Neuronal stem cell (in vitro differentiated cells): ENCODE measurements at regions not wholly inside any gene's neighbourhood (a gene's known extent, or its start where the extent isn't known, plus 50 kb on each side); places are given as distances from the start of the nearest gene placed in this dataset.

Source experiments
- DNase-seq: peaks from one replicate; pipeline ENCODE4 v3.0.0-alpha.2; 2013; ENCODE audit warnings: low spot score
- H2AFZ ChIP-seq: one replicate; pipeline ENCODE4 v1.6.1; 2013; ENCODE audit warnings: mild to moderate bottlenecking, low read length, inconsistent platforms
- H2AK5ac ChIP-seq: 2 replicates; pipeline ENCODE4 v1.6.1; 2013; ENCODE audit warnings: low read depth, mild to moderate bottlenecking, inconsistent platforms, low read length, moderate library complexity, mixed read lengths
- H2BK120ac ChIP-seq: 2 replicates; pipeline ENCODE4 v1.6.1; 2013; ENCODE audit warnings: low read depth, mild to moderate bottlenecking, inconsistent platforms, low read length, moderate library complexity, mixed read lengths
- H2BK12ac ChIP-seq: one replicate; pipeline ENCODE4 v1.6.1; 2013; ENCODE audit warnings: low read length, inconsistent platforms
- H2BK15ac ChIP-seq: 2 replicates; pipeline ENCODE4 v1.6.1; 2013; ENCODE audit warnings: mild to moderate bottlenecking, low read length, inconsistent platforms, mixed read lengths
- H2BK5ac ChIP-seq: one replicate; pipeline ENCODE4 v1.6.1; 2013; ENCODE audit warnings: inconsistent platforms, mild to moderate bottlenecking, low read length, moderate library complexity
- H3K14ac ChIP-seq: one replicate; pipeline ENCODE4 v1.6.1; 2013; ENCODE audit warnings: low read length, inconsistent platforms
- H3K18ac ChIP-seq: 2 replicates; pipeline ENCODE4 v1.6.1; 2013; ENCODE audit warnings: low read length, inconsistent platforms
- H3K23ac ChIP-seq: 2 replicates; pipeline ENCODE4 v1.6.1; 2013; ENCODE audit warnings: low read depth, mild to moderate bottlenecking, mixed read lengths, low read length, inconsistent platforms; ENCODE audit not compliant: poor library complexity
- H3K27ac ChIP-seq: replicated peaks from 3 replicates; pipeline ENCODE4 v1.5.1; 2013; ENCODE audit warnings: low read length, inconsistent platforms
- H3K27me3 ChIP-seq, 3 experiments: 2 replicates each; pipeline ENCODE4 v1.6.1; 2013; ENCODE audit warnings: low read length in 3 of 3, mild to moderate bottlenecking in 2 of 3, inconsistent platforms in 1 of 3, low read depth in 1 of 3, mixed read lengths in 1 of 3, moderate library complexity in 1 of 3; ENCODE audit not compliant: control insufficient read depth in 3 of 3, insufficient read depth in 3 of 3
- H3K36me3 ChIP-seq, 2 donors: replicated peaks in 1 of 2; 2 replicates each; pipeline ENCODE4 v1.6.1; 2013; ENCODE audit warnings: low read length in 2 of 2; ENCODE audit not compliant: control insufficient read depth in 2 of 2, insufficient read depth in 2 of 2
- H3K4ac ChIP-seq: 2 replicates; pipeline ENCODE4 v1.6.1; 2013; ENCODE audit warnings: inconsistent platforms, mild to moderate bottlenecking, low read length, moderate library complexity
- H3K4me1 ChIP-seq, 2 donors: 1 replicate in 1 of 2; 2 replicates in 1 of 2; pipeline ENCODE4 v1.6.1; 2013; ENCODE audit warnings: low read length in 2 of 2, low read depth in 1 of 2; ENCODE audit not compliant: control insufficient read depth in 2 of 2, insufficient read depth in 1 of 2
- H3K4me2 ChIP-seq: one replicate; pipeline ENCODE4 v1.6.1; 2013; ENCODE audit warnings: mild to moderate bottlenecking, low read length, inconsistent platforms; ENCODE audit not compliant: insufficient read depth, poor library complexity, severe bottlenecking
- H3K4me3 ChIP-seq, 2 donors: 2 replicates each; pipeline ENCODE4 v1.5.1; 2013; ENCODE audit warnings: low read length in 2 of 2, mild to moderate bottlenecking in 2 of 2, inconsistent platforms in 1 of 2, moderate library complexity in 1 of 2
- H3K79me1 ChIP-seq: one replicate; pipeline ENCODE4 v1.6.1; 2013; ENCODE audit warnings: low read depth, mild to moderate bottlenecking, inconsistent platforms, low read length, moderate library complexity
- H3K9ac ChIP-seq: one replicate; pipeline ENCODE4 v1.6.1; 2013; ENCODE audit warnings: mild to moderate bottlenecking, low read depth, low read length, inconsistent platforms; ENCODE audit not compliant: poor library complexity
- H3K9me3 ChIP-seq, 2 donors: replicated peaks in 1 of 2; 2 replicates each; pipeline versions ENCODE3 to v1.6.1; 2013; ENCODE audit warnings: low read length in 2 of 2, mild to moderate bottlenecking in 2 of 2, inconsistent platforms in 1 of 2, low read depth in 1 of 2, mixed read lengths in 1 of 2, moderate library complexity in 1 of 2; ENCODE audit not compliant: control insufficient read depth in 2 of 2, insufficient read depth in 1 of 2
- H4K8ac ChIP-seq: one replicate; pipeline ENCODE4 v1.6.1; 2013; ENCODE audit warnings: low read depth, mild to moderate bottlenecking, inconsistent platforms, low read length, moderate library complexity
- H4K91ac ChIP-seq: one replicate; pipeline ENCODE4 v1.6.1; 2013; ENCODE audit warnings: low read length, low read depth, mild to moderate bottlenecking, inconsistent platforms; ENCODE audit not compliant: poor library complexity
- WGBS, 2 donors: extraction: QIAGEN DNeasy Blood & Tissue Kit; methylation state at CpG; one replicate each; pipeline ENCODE4 v1.1.7; 2013; ENCODE audit warnings: missing lambda C conversion rate in 2 of 2, mixed read lengths in 1 of 2; ENCODE audit not compliant: insufficient read length in 2 of 2, insufficient replicate concordance in 1 of 2; ENCODE audit errors: extremely low coverage in 2 of 2; 5-methylcytosine and 5-hydroxymethylcytosine counted together

DNA sequence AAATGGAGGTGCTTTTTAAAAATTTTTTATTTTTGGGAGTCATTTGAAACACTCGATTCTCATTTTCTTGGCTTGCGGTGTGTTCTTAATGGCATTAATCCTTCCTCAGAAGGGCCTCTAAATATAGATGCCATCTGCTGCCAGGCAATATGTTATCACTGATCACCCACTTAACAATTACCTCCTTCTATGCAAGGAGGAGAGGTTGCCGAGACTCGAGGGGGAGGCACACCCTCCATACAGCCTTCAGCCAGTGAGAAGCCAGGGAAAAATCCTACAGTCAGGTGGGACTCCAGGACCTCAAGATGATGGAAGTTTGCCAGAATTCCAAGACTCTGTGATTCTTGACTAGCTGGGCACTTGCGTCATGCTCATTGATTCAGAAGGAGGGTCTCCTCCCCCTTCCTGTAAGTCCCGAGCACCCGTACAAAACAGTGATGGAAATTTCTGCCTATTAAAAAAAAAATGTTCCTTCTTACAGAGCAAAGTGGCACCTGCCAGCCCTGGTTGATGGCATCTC lies 574.5 kb downstream of the TYW1 start:
- Histone ChIP-seq H2BK5ac (no peak overlapping the region), H3K4ac (no peak overlapping the region), H3K27me3 (no peaks in the 10 kb centered on the region), H2AFZ (no peak overlapping the region), H2BK15ac (no peak overlapping the region), H2BK120ac (no peak overlapping the region), H3K4me3 (no peak overlapping the region), H4K8ac (no peak overlapping the region), H3K14ac (no peak overlapping the region), H3K9ac (no peak overlapping the region), H3K9me3 (peaks cover 0 to 4% of the 10 kb centered on the region in 2 donors), H2AK5ac (no peak overlapping the region), H3K27ac (no peak overlapping the region), H4K91ac (no peak overlapping the region), H2BK12ac (no peak overlapping the region), H3K23ac (no peak overlapping the region), H3K4me1 (no peaks in the 10 kb centered on the region), H3K18ac (no peak overlapping the region), H3K36me3 (no peaks in the 10 kb centered on the region), H3K79me1 (peaks cover 2% of the 10 kb centered on the region), H3K4me2 (no peak overlapping the region)
- DNase-seq = no peak
- no CpG with 5 or more reads among the region's 7 CpGs for WGBS, 2 donors

- H3K18ac ChIP-seq = no peak overlapping the region
- no peak for DNase-seq
- no peak overlapping the region for H2BK5ac ChIP-seq
- H3K79me1 ChIP-seq = peaks cover 2% of the 10 kb centered on the region
- no peak overlapping the region for H4K8ac ChIP-seq
- no peak overlapping the region for H3K27ac ChIP-seq
- peaks cover 0 to 6% of the 10 kb centered on the region in 2 donors for H3K9me3 ChIP-seq
- no CpG with 5 or more reads among the region's 4 CpGs for WGBS, 2 donors
- H3K4me1 ChIP-seq = no peaks in the 10 kb centered on the region
- H3K23ac ChIP-seq = no peak overlapping the region
- no peak overlapping the region for H2BK120ac ChIP-seq
- H3K4me2 ChIP-seq = no peak overlapping the region
- no peaks in the 10 kb centered on the region for H3K27me3 ChIP-seq
- H3K36me3 ChIP-seq = no peaks in the 10 kb centered on the region
- no peak overlapping the region for H2BK12ac ChIP-seq
- no peak overlapping the region for H4K91ac ChIP-seq
- no peak overlapping the region for H3K14ac ChIP-seq
- H2AK5ac ChIP-seq = no peak overlapping the region
- no peak overlapping the region for H3K4me3 ChIP-seq
- no peak overlapping the region for H3K9ac ChIP-seq
- H2AFZ ChIP-seq = no peak overlapping the region
- no peak overlapping the region for H2BK15ac ChIP-seq
- H3K4ac ChIP-seq = no peak overlapping the region
Observed at GRCh38 chr7:67573639-67574038, 577.0 kb downstream of the TYW1 start.

DNA sequence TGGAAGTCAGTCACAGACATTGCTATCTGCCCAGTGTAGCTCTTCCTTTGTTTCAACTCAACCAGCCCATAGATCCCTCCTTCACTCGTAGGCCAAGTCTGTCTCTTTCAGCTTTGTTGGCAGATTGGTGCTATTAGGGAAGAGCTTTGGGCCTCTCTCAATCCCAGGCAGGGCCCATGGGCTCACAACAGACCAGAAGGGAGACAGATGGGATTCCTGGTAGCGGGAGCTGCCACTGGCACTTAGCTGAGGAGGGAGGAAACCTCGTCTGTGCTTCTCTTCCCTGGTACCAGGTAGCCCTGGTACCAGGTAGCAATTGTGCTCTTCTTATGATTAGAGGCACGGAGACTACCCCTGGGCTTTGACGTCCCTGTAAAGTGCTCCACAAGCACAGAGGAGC lies 592.0 kb downstream of the TYW1 start:
- no peak overlapping the region for H3K9ac ChIP-seq
- H2AK5ac ChIP-seq = no peak overlapping the region
- no peak for DNase-seq
- no peak overlapping the region for H3K23ac ChIP-seq
- no peaks in the 10 kb centered on the region for H3K79me1 ChIP-seq
- no peak overlapping the region for H4K91ac ChIP-seq
- H3K4ac ChIP-seq = no peak overlapping the region
- H3K4me2 ChIP-seq = no peak overlapping the region
- no peak overlapping the region for H3K14ac ChIP-seq
- no peak overlapping the region for H3K18ac ChIP-seq
- no peak overlapping the region for H2AFZ ChIP-seq
- H2BK5ac ChIP-seq = no peak overlapping the region
- peaks cover 0 to 4% of the 10 kb centered on the region in 2 donors for H3K9me3 ChIP-seq
- H2BK120ac ChIP-seq = no peak overlapping the region
- H3K4me1 ChIP-seq = no peaks in the 10 kb centered on the region
- no peak overlapping the region for H4K8ac ChIP-seq
- H3K27ac ChIP-seq = no peak overlapping the region
- no peak overlapping the region for H3K4me3 ChIP-seq
- WGBS, 2 donors = no CpG with 5 or more reads among the region's 5 CpGs
- H3K27me3 ChIP-seq = no peaks in the 10 kb centered on the region
- H2BK12ac ChIP-seq = no peak overlapping the region
- no peaks in the 10 kb centered on the region for H3K36me3 ChIP-seq
- no peak overlapping the region for H2BK15ac ChIP-seq

GRCh38 chr7:67589183-67589582 lies 592.5 kb downstream of the TYW1 start:
- H3K9ac ChIP-seq = no peak overlapping the region
- no peak overlapping the region for H3K14ac ChIP-seq
- no peak overlapping the region for H2BK120ac ChIP-seq
- no peak overlapping the region for H2BK12ac ChIP-seq
- H4K8ac ChIP-seq = no peak overlapping the region
- no peaks in the 10 kb centered on the region for H3K79me1 ChIP-seq
- H3K4me2 ChIP-seq = no peak overlapping the region
- H3K27me3 ChIP-seq = no peaks in the 10 kb centered on the region
- no peak overlapping the region for H2BK15ac ChIP-seq
- peaks cover 0 to 2% of the 10 kb centered on the region in 2 donors for H3K9me3 ChIP-seq
- no peaks in the 10 kb centered on the region for H3K36me3 ChIP-seq
- DNase-seq = no peak
- no peak overlapping the region for H2BK5ac ChIP-seq
- WGBS, 2 donors = no CpG with 5 or more reads among the region's 10 CpGs
- peaks cover 0 to 3% of the 10 kb centered on the region in 2 donors for H3K4me1 ChIP-seq
- H3K4ac ChIP-seq = no peak overlapping the region
- H3K4me3 ChIP-seq = no peak overlapping the region
- H2AFZ ChIP-seq = no peak overlapping the region
- no peak overlapping the region for H2AK5ac ChIP-seq
- no peak overlapping the region for H3K23ac ChIP-seq
- H3K27ac ChIP-seq = no peak overlapping the region
- no peak overlapping the region for H4K91ac ChIP-seq
- no peak overlapping the region for H3K18ac ChIP-seq
